SK-N-SH treated with all-trans-retinoic acid at 6 μM for 48 hours (cell line): ENCODE measurements at regions not wholly inside any gene's neighbourhood (a gene's known extent, or its start where the extent isn't known, plus 50 kb on each side); places are given as distances from the start of the nearest gene placed in this dataset.

Experiments
- ATAC-seq: fragments of 200-7000 bp; cut with Tn5 transposase; 3 replicates; pipeline ENCODE4 v1.9.1; 2020; ENCODE audit warnings: mild to moderate bottlenecking, moderate library complexity
- ARNTL ChIP-seq: fragments of 450-650 bp; formaldehyde crosslinking; IDR thresholded peaks from 2 replicates; pipeline ENCODE4 v1.5.0; 2020; ENCODE audit warnings: low read depth, mild to moderate bottlenecking, moderate library complexity, borderline replicate concordance
- BACH2 ChIP-seq: fragments of 250-450 bp; sonication (Bioruptor Pico); IDR thresholded peaks from 2 replicates; pipeline ENCODE4 v1.9.0; 2021; ENCODE audit warnings: mild to moderate bottlenecking, borderline replicate concordance
- CREB5 ChIP-seq: fragments of 250-450 bp; sonication (Bioruptor Pico); IDR thresholded peaks from 2 replicates; pipeline ENCODE4 v1.5.1; 2020; ENCODE audit warnings: low read depth, mild to moderate bottlenecking, moderate library complexity
- CSDC2 ChIP-seq: fragments of 250-450 bp; sonication (Bioruptor Pico); IDR thresholded peaks from 2 replicates; pipeline ENCODE4 v1.5.0; 2020; ENCODE audit warnings: mild to moderate bottlenecking, moderate library complexity
- CSRNP3 ChIP-seq: fragments of 250-450 bp; sonication (Bioruptor Pico); IDR thresholded peaks from 2 replicates; pipeline ENCODE4 v1.5.1; 2021; ENCODE audit warnings: mild to moderate bottlenecking, moderate library complexity
- ESRRG ChIP-seq: fragments of 250-450 bp; sonication (Bioruptor Pico); IDR thresholded peaks from 2 replicates; pipeline ENCODE4 v1.6.1; 2021; ENCODE audit warnings: mild to moderate bottlenecking
- GLIS3 ChIP-seq: fragments of 250-450 bp; sonication (Bioruptor Pico); IDR thresholded peaks from 2 replicates; pipeline ENCODE4 v1.5.0; 2020; ENCODE audit warnings: mild to moderate bottlenecking, moderate library complexity
- ISL1 ChIP-seq: fragments of 250-450 bp; sonication (Bioruptor Pico); IDR thresholded peaks from 2 replicates; pipeline ENCODE4 v2.1.2; 2022; ENCODE audit warnings: mild to moderate bottlenecking, moderate library complexity
- OSR1 ChIP-seq: fragments of 250-450 bp; sonication (Bioruptor Pico); IDR thresholded peaks from 2 replicates; pipeline ENCODE4 v1.8.0; 2022; ENCODE audit warnings: moderate library complexity, mild to moderate bottlenecking, inconsistent platforms
- PATZ1 ChIP-seq: fragments of 250-450 bp; sonication (Bioruptor Pico); IDR thresholded peaks from 2 replicates; pipeline ENCODE4 v1.8.0; 2020; ENCODE audit warnings: mild to moderate bottlenecking, moderate library complexity, borderline replicate concordance
- PPARA ChIP-seq: fragments of 250-450 bp; sonication (Bioruptor Pico); IDR thresholded peaks from 2 replicates; pipeline ENCODE4 v1.5.0; 2020; ENCODE audit warnings: mild to moderate bottlenecking, borderline replicate concordance
- RARB ChIP-seq: fragments of 250-450 bp; sonication (Bioruptor Pico); IDR thresholded peaks from 2 replicates; pipeline ENCODE4 v1.8.0; 2021; ENCODE audit warnings: mild to moderate bottlenecking, moderate library complexity
- SNAI2 ChIP-seq: fragments of 250-450 bp; sonication (Bioruptor Pico); IDR thresholded peaks from 2 replicates; pipeline ENCODE4 v1.5.0; 2020; ENCODE audit warnings: mild to moderate bottlenecking, moderate library complexity
- TCF4 ChIP-seq: fragments of 250-450 bp; sonication (Bioruptor Pico); IDR thresholded peaks from 2 replicates; pipeline ENCODE4 v1.8.0; 2021; ENCODE audit warnings: mild to moderate bottlenecking, moderate library complexity, borderline replicate concordance
- TOX ChIP-seq: fragments of 250-450 bp; sonication (Bioruptor Pico); IDR thresholded peaks from 2 replicates; pipeline ENCODE4 v1.8.0; 2021; ENCODE audit warnings: mild to moderate bottlenecking, moderate library complexity, borderline replicate concordance
- TSHZ2 ChIP-seq: fragments of 250-450 bp; sonication (Bioruptor Pico); IDR thresholded peaks from 2 replicates; pipeline ENCODE4 v1.5.0; 2020; ENCODE audit warnings: mild to moderate bottlenecking, moderate library complexity
- ZC3H10 ChIP-seq: fragments of 250-450 bp; sonication (Bioruptor Pico); IDR thresholded peaks from 2 replicates; pipeline ENCODE4 v1.5.1; 2021; ENCODE audit warnings: mild to moderate bottlenecking, moderate library complexity
- ZFP30 ChIP-seq: fragments of 450-650 bp; formaldehyde crosslinking; IDR thresholded peaks from 2 replicates; pipeline ENCODE4 v1.5.0; 2022; ENCODE audit warnings: mild to moderate bottlenecking, moderate library complexity
- ZNF565 ChIP-seq: fragments of 450-650 bp; formaldehyde crosslinking; conservative IDR thresholded peaks from 2 replicates; pipeline ENCODE4 v1.5.0; 2020; ENCODE audit warnings: low read depth, mild to moderate bottlenecking, moderate library complexity
- ZNF70 ChIP-seq: fragments of 450-650 bp; formaldehyde crosslinking; IDR thresholded peaks from 2 replicates; pipeline ENCODE4 v1.5.0; 2020; ENCODE audit warnings: mild to moderate bottlenecking, moderate library complexity
- ZNF8 ChIP-seq: fragments of 450-650 bp; formaldehyde crosslinking; IDR thresholded peaks from 2 replicates; pipeline ENCODE4 v1.5.0; 2020; ENCODE audit warnings: mild to moderate bottlenecking, moderate library complexity

- TF ChIP-seq ARNTL (CRISPR knock-in tag) (no peak), ZNF8 (CRISPR knock-in tag) (no peak), RARB (no peak), CSRNP3 (CRISPR knock-in tag) (no peak), CSDC2 (CRISPR knock-in tag) (no peak)
- no peak for ATAC-seq
These were observed 368.4 kb upstream of the MAP3K7 start for GRCh38 chr6:90955246-90955645.

- TF ChIP-seq TOX (no peak), RARB (no peak), ZFP30 (CRISPR knock-in tag) (no peak), TSHZ2 (no peak), ISL1 (CRISPR knock-in tag) (no peak), ZC3H10 (CRISPR knock-in tag) (no peak), ZNF565 (no peak), TCF4 (CRISPR knock-in tag) (no peak), PPARA (CRISPR knock-in tag) (no peak), CSDC2 (CRISPR knock-in tag) (no peak), ZNF8 (CRISPR knock-in tag) (no peak)
- TF ChIP-seq, all 23 proteins: peak for 0
- ATAC-seq, result no peak
These were observed 366.7 kb upstream of the MAP3K7 start for GRCh38 chr6:90953405-90954161.

- TF ChIP-seq BACH2 (CRISPR knock-in tag), result no peak
- TF ChIP-seq CREB5 (CRISPR knock-in tag), result no peak
- no peak for TF ChIP-seq ZNF8 (CRISPR knock-in tag)
- no peak for TF ChIP-seq ZNF70 (CRISPR knock-in tag)
- TF ChIP-seq PPARA (CRISPR knock-in tag), result no peak
- no peak for TF ChIP-seq ZC3H10 (CRISPR knock-in tag)
- no peak for TF ChIP-seq ISL1 (CRISPR knock-in tag)
- no peak for TF ChIP-seq OSR1
- TF ChIP-seq SNAI2, result no peak
- no peak for TF ChIP-seq ZNF565
- TF ChIP-seq ESRRG, result no peak
- no peak for ATAC-seq
These were observed 365.3 kb upstream of the MAP3K7 start for GRCh38 chr6:90952176-90952575.

GRCh38 chr6:90948540-90948939, 361.7 kb upstream of the MAP3K7 start:
- no peak for TF ChIP-seq ISL1 (CRISPR knock-in tag)
- no peak for TF ChIP-seq ESRRG
- TF ChIP-seq CSRNP3 (CRISPR knock-in tag), result no peak
- TF ChIP-seq ARNTL (CRISPR knock-in tag), result no peak
- no peak for TF ChIP-seq ZNF70 (CRISPR knock-in tag)
- TF ChIP-seq GLIS3 (CRISPR knock-in tag), result no peak
- no peak for TF ChIP-seq ZC3H10 (CRISPR knock-in tag)
- no peak for TF ChIP-seq SNAI2
- TF ChIP-seq ZFP30 (CRISPR knock-in tag), result no peak
- TF ChIP-seq PATZ1 (CRISPR knock-in tag), result no peak
- TF ChIP-seq PPARA (CRISPR knock-in tag), result no peak
- no peak for TF ChIP-seq TSHZ2
- TF ChIP-seq ZNF565, result no peak
- no peak for TF ChIP-seq CREB5 (CRISPR knock-in tag)
- ATAC-seq, result no peak
